ENCODE measurements at regions not wholly inside any gene's neighbourhood (a gene's known extent, or its start where the extent isn't known, plus 50 kb on each side); places are given as distances from the start of the nearest gene placed in this dataset.

GRCh38 chr17:54085020-54085419 lies 262.3 kb downstream of the KIF2B start:
- TF ChIP-seq EP300 (IDR thresholded peaks at IDR 0.05) = no peak
- no peak for TF ChIP-seq POLR2A (IDR thresholded peaks at IDR 0.05)
- TF ChIP-seq, protein P1, sequence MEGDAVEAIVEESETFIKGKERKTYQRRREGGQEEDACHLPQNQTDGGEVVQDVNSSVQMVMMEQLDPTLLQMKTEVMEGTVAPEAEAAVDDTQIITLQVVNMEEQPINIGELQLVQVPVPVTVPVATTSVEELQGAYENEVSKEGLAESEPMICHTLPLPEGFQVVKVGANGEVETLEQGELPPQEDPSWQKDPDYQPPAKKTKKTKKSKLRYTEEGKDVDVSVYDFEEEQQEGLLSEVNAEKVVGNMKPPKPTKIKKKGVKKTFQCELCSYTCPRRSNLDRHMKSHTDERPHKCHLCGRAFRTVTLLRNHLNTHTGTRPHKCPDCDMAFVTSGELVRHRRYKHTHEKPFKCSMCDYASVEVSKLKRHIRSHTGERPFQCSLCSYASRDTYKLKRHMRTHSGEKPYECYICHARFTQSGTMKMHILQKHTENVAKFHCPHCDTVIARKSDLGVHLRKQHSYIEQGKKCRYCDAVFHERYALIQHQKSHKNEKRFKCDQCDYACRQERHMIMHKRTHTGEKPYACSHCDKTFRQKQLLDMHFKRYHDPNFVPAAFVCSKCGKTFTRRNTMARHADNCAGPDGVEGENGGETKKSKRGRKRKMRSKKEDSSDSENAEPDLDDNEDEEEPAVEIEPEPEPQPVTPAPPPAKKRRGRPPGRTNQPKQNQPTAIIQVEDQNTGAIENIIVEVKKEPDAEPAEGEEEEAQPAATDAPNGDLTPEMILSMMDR (IDR thresholded peaks at IDR 0.05) = no peak
- DNase-seq = no peak
- WGBS, 3 donors = 20 to 43% (median 42%) methylated on average over 1 of the region's 1 CpG

DNA sequence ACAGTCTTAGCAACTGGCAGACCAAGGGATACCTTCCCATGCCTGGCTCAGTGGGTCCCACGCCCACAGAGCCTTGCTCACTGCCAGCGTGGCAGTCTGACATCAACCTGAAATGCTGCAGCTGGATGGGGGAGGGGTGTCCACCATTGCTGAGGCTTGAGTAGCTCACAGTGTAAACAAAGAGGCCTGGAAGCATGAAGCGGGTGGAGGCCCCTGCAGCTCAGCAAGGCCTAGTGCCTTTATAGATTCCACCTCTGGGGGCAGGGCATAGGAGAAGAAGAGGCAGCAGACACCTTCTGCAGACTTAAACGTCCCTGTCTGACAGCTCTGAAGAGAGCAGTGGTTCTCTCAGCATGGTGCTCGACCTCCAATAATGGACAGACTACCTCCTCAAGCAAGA lies 263.2 kb downstream of the KIF2B start:
- Histone ChIP-seq H3K27ac (no peak overlapping the region), H3K36me3 (no peaks in the 10 kb centered on the region), H3K4me1 (ENCODE audit: insufficient read depth) (no peaks in the 10 kb centered on the region), H3K9me3 (no peaks in the 10 kb centered on the region), H3K4me3 (no peak overlapping the region), H3K27me3 (no peaks in the 10 kb centered on the region)
- intact Hi-C loops (cut with DNase I) = no loop called here
- DNase-seq = no peak
- TF ChIP-seq POLR2A (IDR thresholded peaks at IDR 0.05) (no peak), EP300 (IDR thresholded peaks at IDR 0.05) (no peak)
- TF ChIP-seq, protein P1 (IDR thresholded peaks at IDR 0.05) = no peak
- WGBS, 3 donors = 25 to 34% (median 28%) methylated on average over 5 of the region's 5 CpGs

More at GRCh38 chr17:54085020-54085419, 262.3 kb downstream of the KIF2B start:
- no peak overlapping the region for H3K27ac ChIP-seq
- H3K36me3 ChIP-seq = no peaks in the 10 kb centered on the region
- no peak overlapping the region for H3K4me3 ChIP-seq
- no peaks in the 10 kb centered on the region for H3K9me3 ChIP-seq
- no peaks in the 10 kb centered on the region for H3K4me1 ChIP-seq (ENCODE audit: insufficient read depth)
- no peaks in the 10 kb centered on the region for H3K27me3 ChIP-seq
- intact Hi-C loops (cut with DNase I) = no loop called here

DNA sequence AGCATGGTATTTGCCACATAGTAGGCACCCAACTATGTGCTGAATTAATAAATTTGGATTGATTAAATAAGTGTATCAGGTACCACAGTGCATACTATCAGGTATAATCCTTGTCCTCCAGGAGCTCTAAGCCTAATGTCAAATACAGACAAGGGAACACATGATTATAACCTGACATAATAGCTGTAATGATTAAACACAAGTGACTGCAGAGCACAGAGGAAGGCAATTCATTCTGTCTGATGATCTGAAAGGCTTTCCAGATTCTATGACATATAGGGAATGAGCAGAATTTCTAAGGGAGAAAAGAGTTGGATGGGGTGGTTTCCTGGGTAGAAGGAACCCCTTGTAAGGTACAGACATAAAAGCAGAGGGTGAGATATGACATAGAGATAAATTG lies 273.5 kb downstream of the KIF2B start:
- no peak for DNase-seq
- no peak overlapping the region for H3K27ac ChIP-seq
- H3K4me1 ChIP-seq (ENCODE audit: insufficient read depth) = no peaks in the 10 kb centered on the region
- intact Hi-C loops (cut with DNase I) = no loop called here
- H3K36me3 ChIP-seq = no peaks in the 10 kb centered on the region
- H3K27me3 ChIP-seq = no peaks in the 10 kb centered on the region
- no peak overlapping the region for H3K4me3 ChIP-seq
- TF ChIP-seq POLR2A (IDR thresholded peaks at IDR 0.05) = no peak
- no peak for TF ChIP-seq EP300 (IDR thresholded peaks at IDR 0.05)
- TF ChIP-seq, protein P1 (IDR thresholded peaks at IDR 0.05) = no peak
- H3K9me3 ChIP-seq = no peaks in the 10 kb centered on the region

- H3K36me3 ChIP-seq = no peaks in the 10 kb centered on the region
- H3K4me3 ChIP-seq = no peak overlapping the region
- TF ChIP-seq, protein P1 (IDR thresholded peaks at IDR 0.05) = no peak
- no peak for TF ChIP-seq EP300 (IDR thresholded peaks at IDR 0.05)
- no peaks in the 10 kb centered on the region for H3K9me3 ChIP-seq
- no peak for DNase-seq
- intact Hi-C loops (cut with DNase I) = no loop called here
- no peaks in the 10 kb centered on the region for H3K27me3 ChIP-seq
- no peaks in the 10 kb centered on the region for H3K4me1 ChIP-seq (ENCODE audit: insufficient read depth)
- H3K27ac ChIP-seq = no peak overlapping the region
Measured at GRCh38 chr17:54099221-54099620, 276.5 kb downstream of the KIF2B start.

DNA sequence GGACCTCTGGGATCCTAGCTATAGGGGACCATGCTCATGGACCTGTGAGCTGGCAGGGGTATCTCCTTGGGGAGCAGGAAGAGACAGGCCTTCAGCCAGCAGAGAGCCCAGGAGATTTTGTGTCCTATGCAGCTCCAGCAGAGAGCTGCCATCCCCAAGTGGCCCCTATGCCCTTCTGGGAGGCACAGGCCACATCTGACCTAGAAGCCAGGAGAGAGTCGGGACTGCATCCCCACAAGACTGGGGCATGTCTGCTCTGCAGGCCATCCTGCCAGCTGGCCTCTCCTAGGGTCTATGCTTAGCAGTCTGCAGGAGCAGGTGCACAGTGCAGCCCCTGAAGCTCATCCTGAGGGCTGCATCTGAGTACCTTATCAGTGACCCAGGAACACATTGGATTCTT lies 279.5 kb downstream of the KIF2B start:
- WGBS, 3 donors = 73 to 100% methylated on average over 1 of the region's 1 CpG; no CpG with 5 or more reads in 1 of the 3 donors
- Histone ChIP-seq H3K9me3 (no peaks in the 10 kb centered on the region), H3K27me3 (no peaks in the 10 kb centered on the region), H3K36me3 (no peaks in the 10 kb centered on the region), H3K4me1 (ENCODE audit: insufficient read depth) (no peaks in the 10 kb centered on the region), H3K4me3 (no peak overlapping the region), H3K27ac (no peak overlapping the region)
- intact Hi-C loops (cut with DNase I) = no loop called here
- no peak for DNase-seq
- TF ChIP-seq POLR2A (IDR thresholded peaks at IDR 0.05) (no peak), EP300 (IDR thresholded peaks at IDR 0.05) (no peak)
